OCI-LY1 (cell line): ENCODE measurements at regions not wholly inside any gene's neighbourhood (a gene's known extent, or its start where the extent isn't known, plus 50 kb on each side); places are given as distances from the start of the nearest gene placed in this dataset.

Experiments used
- EZH2 ChIP-seq: fragments of 200-600 bp; sonication (generic), shearing (Covaris generic); IDR thresholded peaks from 2 replicates; pipeline ENCODE4 v1.8.0; 2017; ENCODE audit warnings: borderline replicate concordance, mixed run types, mild to moderate bottlenecking, antibody characterized with exemption, low read length, moderate library complexity, mixed read lengths
- TF ChIP-seq, protein P1 (sequence below): fragments of 200-600 bp; sonication (generic), shearing (Covaris generic); IDR thresholded peaks from 2 replicates; pipeline ENCODE4 v1.5.1; 2017; ENCODE audit warnings: mild to moderate bottlenecking, antibody characterized with exemption, low read length, moderate library complexity, mixed read lengths

DNA sequence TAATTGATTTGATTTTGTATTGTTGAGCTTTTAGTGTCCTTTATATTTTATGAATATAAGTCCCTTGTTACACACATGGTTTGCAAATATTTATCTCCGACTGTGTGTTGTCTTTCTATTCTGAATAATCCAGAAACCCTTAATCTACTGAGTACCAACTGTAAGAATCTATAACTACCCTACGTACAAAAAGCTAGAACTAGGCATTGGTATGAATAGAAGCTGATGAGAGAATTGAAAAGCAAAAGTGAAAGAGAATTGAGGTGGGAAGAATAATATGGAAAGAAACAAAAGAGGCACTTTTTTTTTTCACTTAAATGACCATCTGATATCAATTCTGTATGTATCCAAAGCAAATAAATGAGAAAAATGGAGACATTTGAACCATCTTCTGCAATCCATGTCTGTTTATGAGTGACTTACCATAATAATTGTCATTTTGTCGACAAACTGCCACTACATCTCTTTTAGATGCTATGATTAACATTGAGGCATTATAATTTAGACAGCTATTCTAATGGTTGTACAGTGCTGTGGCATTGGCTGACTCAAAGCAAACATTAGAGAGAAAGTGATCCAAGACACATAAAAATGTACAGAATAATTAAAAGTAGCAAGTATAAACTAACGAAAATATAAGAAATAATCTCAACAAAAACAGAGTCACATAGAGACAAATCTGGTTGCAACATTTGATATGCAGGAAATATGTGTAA, 1516.6 kb upstream of the AGA start:
- TF ChIP-seq, protein P1, sequence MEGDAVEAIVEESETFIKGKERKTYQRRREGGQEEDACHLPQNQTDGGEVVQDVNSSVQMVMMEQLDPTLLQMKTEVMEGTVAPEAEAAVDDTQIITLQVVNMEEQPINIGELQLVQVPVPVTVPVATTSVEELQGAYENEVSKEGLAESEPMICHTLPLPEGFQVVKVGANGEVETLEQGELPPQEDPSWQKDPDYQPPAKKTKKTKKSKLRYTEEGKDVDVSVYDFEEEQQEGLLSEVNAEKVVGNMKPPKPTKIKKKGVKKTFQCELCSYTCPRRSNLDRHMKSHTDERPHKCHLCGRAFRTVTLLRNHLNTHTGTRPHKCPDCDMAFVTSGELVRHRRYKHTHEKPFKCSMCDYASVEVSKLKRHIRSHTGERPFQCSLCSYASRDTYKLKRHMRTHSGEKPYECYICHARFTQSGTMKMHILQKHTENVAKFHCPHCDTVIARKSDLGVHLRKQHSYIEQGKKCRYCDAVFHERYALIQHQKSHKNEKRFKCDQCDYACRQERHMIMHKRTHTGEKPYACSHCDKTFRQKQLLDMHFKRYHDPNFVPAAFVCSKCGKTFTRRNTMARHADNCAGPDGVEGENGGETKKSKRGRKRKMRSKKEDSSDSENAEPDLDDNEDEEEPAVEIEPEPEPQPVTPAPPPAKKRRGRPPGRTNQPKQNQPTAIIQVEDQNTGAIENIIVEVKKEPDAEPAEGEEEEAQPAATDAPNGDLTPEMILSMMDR = no peak
- no peak for TF ChIP-seq EZH2
